OCI-LY7 (cell line): ENCODE measurements at regions not wholly inside any gene's neighbourhood (a gene's known extent, or its start where the extent isn't known, plus 50 kb on each side); places are given as distances from the start of the nearest gene placed in this dataset.

Source experiments
- EZH2phosphoT487 ChIP-seq: fragments of 200-600 bp; sonication (generic); IDR thresholded peaks from 2 replicates; pipeline ENCODE4 v1.6.1; 2018; ENCODE audit warnings: low read depth, borderline replicate concordance, mild to moderate bottlenecking, mixed run types, antibody characterized with exemption, low read length, moderate library complexity, mixed read lengths
- TF ChIP-seq, protein P1 (sequence below): fragments of 200-600 bp; sonication (generic); conservative IDR thresholded peaks from 2 replicates; pipeline ENCODE4 v1.5.1; 2014; ENCODE audit warnings: mild to moderate bottlenecking, antibody characterized with exemption, low read length, moderate library complexity, mixed read lengths

DNA sequence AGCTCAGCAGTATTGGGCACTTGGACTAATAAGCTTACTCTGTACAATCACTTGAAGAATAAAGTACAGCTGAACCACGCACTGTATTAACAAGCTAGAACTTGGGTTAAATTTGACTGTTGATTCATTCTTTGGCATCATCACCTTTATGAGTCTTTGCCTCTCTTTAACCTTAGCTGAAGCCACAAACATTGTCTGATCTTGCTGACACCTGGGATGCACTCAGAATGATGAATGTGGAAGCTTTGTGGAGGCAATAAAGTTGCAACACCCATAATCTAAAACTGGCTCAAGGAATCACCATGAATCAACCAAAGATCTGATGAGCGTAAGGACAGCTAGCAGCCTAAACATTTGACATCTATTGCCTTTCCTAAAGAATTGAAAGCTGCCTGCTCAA is 590.6 kb upstream of the SOX9 start:
- TF ChIP-seq EZH2phosphoT487, result no peak
- TF ChIP-seq, protein P1, sequence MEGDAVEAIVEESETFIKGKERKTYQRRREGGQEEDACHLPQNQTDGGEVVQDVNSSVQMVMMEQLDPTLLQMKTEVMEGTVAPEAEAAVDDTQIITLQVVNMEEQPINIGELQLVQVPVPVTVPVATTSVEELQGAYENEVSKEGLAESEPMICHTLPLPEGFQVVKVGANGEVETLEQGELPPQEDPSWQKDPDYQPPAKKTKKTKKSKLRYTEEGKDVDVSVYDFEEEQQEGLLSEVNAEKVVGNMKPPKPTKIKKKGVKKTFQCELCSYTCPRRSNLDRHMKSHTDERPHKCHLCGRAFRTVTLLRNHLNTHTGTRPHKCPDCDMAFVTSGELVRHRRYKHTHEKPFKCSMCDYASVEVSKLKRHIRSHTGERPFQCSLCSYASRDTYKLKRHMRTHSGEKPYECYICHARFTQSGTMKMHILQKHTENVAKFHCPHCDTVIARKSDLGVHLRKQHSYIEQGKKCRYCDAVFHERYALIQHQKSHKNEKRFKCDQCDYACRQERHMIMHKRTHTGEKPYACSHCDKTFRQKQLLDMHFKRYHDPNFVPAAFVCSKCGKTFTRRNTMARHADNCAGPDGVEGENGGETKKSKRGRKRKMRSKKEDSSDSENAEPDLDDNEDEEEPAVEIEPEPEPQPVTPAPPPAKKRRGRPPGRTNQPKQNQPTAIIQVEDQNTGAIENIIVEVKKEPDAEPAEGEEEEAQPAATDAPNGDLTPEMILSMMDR, result no peak
